Breast epithelium (tissue), 4 donors: ENCODE measurements at regions not wholly inside any gene's neighbourhood (a gene's known extent, or its start where the extent isn't known, plus 50 kb on each side); places are given as distances from the start of the nearest gene placed in this dataset.
"Not testable (repeated sequence)": the region's sequence is repeated elsewhere in the genome, so short reads cannot be mapped to it uniquely, and the experiment has no call there.

Experiments used
- DNase-seq, 2 donors: peaks; one replicate each; pipeline ENCODE4 v3.0.0-alpha.2; 2019; ENCODE audit warnings: low spot score in 2 of 2
- H3K27ac ChIP-seq, 2 donors: fragments of 200-600 bp; sonication (generic) in 1 of 2; one replicate each; pipeline ENCODE4 v1.5.1; 2016 to 2019; ENCODE audit warnings: mild to moderate bottlenecking in 1 of 2
- H3K27me3 ChIP-seq, 2 donors: fragments of 200-600 bp; sonication (generic) in 1 of 2; one replicate each; pipeline versions ENCODE4 v1.5.1 to v1.6.0; 2017 to 2019; ENCODE audit warnings: control low read depth in 1 of 2, mild to moderate bottlenecking in 1 of 2
- H3K36me3 ChIP-seq: fragments of 200-600 bp; one replicate; pipeline ENCODE4 v1.5.1; 2019
- H3K4me1 ChIP-seq, 2 donors: fragments of 200-600 bp; sonication (generic); one replicate each; pipeline ENCODE4 v1.5.1; 2016 to 2019; ENCODE audit warnings: control low read depth in 1 of 2
- H3K4me3 ChIP-seq, 3 donors: fragments of 200-600 bp; sonication (generic); 1 replicate in 2 of 3; 2 replicates in 1 of 3; pipeline ENCODE4 v1.5.1; 2016 to 2019; ENCODE audit warnings: mild to moderate bottlenecking in 3 of 3, moderate library complexity in 2 of 3
- H3K9me3 ChIP-seq, 2 donors: fragments of 200-600 bp; sonication (generic) in 1 of 2; one replicate each; pipeline ENCODE4 v1.5.1; 2016 to 2019; ENCODE audit warnings: control low read depth in 1 of 2
- CTCF ChIP-seq, 3 donors: fragments of 450-650 bp; IDR thresholded peaks; one replicate each; pipeline ENCODE4 v1.5.1; 2016 to 2017; ENCODE audit warnings: antibody characterized with exemption in 3 of 3, mild to moderate bottlenecking in 3 of 3, moderate library complexity in 3 of 3
- POLR2A ChIP-seq: fragments of 450-650 bp; IDR thresholded peaks from one replicate; pipeline ENCODE4 v1.6.1; 2016; ENCODE audit warnings: antibody characterized with exemption, mild to moderate bottlenecking, moderate library complexity
- POLR2AphosphoS5 ChIP-seq, 3 donors: sonication (generic); formaldehyde crosslinking; IDR thresholded peaks; one replicate each; pipeline ENCODE4 v1.6.1; 2017; ENCODE audit warnings: antibody characterized with exemption in 3 of 3
- intact Hi-C: fragments of 100-400 bp; cut with DNase I; formaldehyde crosslinking; loops from one replicate; pipeline ENCODE4 v1.15.1; 2023; ENCODE audit warnings: low total_unique reads

GRCh38 chr13:50761406-50761805, 82.1 kb downstream of the DLEU7 start:
- Histone ChIP-seq H3K27me3 (no peaks in the 10 kb centered on the region), H3K9me3 (no peaks in the 10 kb centered on the region), H3K36me3 (no peaks in the 10 kb centered on the region), H3K27ac (no peak overlapping the region), H3K4me3 (no peak overlapping the region), H3K4me1 (no peaks in the 10 kb centered on the region)
- DNase-seq, result no peak
- intact Hi-C loops, result no loop called here
- TF ChIP-seq POLR2AphosphoS5 (IDR thresholded peaks at IDR 0.05) (no peak), CTCF (IDR thresholded peaks at IDR 0.05) (no peak), POLR2A (no peak)

GRCh38 chr13:50762969-50763567, 80.4 kb downstream of the DLEU7 start:
- Histone ChIP-seq H3K9me3 (no peaks in the 10 kb centered on the region), H3K4me3 (no peak overlapping the region), H3K27me3 (no peaks in the 10 kb centered on the region), H3K27ac (no peak overlapping the region), H3K36me3 (no peaks in the 10 kb centered on the region), H3K4me1 (no peaks in the 10 kb centered on the region)
- TF ChIP-seq CTCF (IDR thresholded peaks at IDR 0.05) (no peak), POLR2AphosphoS5 (IDR thresholded peaks at IDR 0.05) (no peak), POLR2A (no peak)
- DNase-seq, result no peak
- intact Hi-C loops, result no loop called here

GRCh38 chr13:50766013-50766412, 77.5 kb downstream of the DLEU7 start:
- Histone ChIP-seq H3K4me3 (no peak overlapping the region), H3K4me1 (no peaks in the 10 kb centered on the region), H3K27me3 (no peaks in the 10 kb centered on the region), H3K9me3 (no peaks in the 10 kb centered on the region), H3K36me3 (no peaks in the 10 kb centered on the region), H3K27ac (no peak overlapping the region)
- intact Hi-C loops, result no loop called here
- TF ChIP-seq POLR2A (no peak), CTCF (IDR thresholded peaks at IDR 0.05) (no peak), POLR2AphosphoS5 (IDR thresholded peaks at IDR 0.05) (no peak)
- no peak for DNase-seq

GRCh38 chr13:50766695-50767094, 76.8 kb downstream of the DLEU7 start:
- Histone ChIP-seq H3K36me3 (no peaks in the 10 kb centered on the region), H3K27ac (no peak overlapping the region), H3K9me3 (no peaks in the 10 kb centered on the region), H3K27me3 (no peaks in the 10 kb centered on the region), H3K4me3 (no peak overlapping the region), H3K4me1 (no peaks in the 10 kb centered on the region)
- TF ChIP-seq CTCF (IDR thresholded peaks at IDR 0.05), result no peak
- intact Hi-C loops, result no loop called here
- DNase-seq, result no peak

- DNase-seq, H3K4me3 ChIP-seq, intact Hi-C loops, H3K27ac ChIP-seq, H3K36me3 ChIP-seq, H3K4me1 ChIP-seq, H3K9me3 ChIP-seq, H3K27me3 ChIP-seq: not testable (repeated sequence)
These were observed 70.6 kb downstream of the DLEU7 start for GRCh38 chr13:50772881-50773280.
